ENCODE measurements at regions not wholly inside any gene's neighbourhood (a gene's known extent, or its start where the extent isn't known, plus 50 kb on each side); places are given as distances from the start of the nearest gene placed in this dataset.

DNA sequence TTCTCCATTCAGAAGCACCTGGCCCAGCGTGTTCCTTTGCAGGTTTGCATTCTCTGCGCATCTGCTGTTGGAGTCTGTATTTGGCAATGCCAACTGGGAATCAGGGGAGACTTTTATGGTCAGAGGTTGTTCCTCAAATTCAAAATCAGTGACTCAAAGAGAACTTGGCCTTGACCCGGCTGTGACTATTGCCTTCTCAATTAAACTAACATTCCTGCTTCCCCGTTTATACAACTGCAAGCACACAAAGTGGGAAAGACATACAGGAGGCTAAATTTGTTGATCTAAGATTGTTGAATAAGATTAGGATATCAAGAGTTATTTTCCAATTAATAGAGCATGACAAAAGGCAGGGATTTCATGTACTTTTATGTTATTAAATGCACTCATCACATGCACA is 402.4 kb upstream of the IRX2 start:
- no peak overlapping the region for H3K4me3 ChIP-seq (replicated peaks in 1 of 2; ENCODE audit: low read depth in 1 of 2, low read length in 2 of 2)
- ATAC-seq (no peak), DNase-seq (ENCODE audit: low read depth, low spot score) (no peak)
- H3K27ac ChIP-seq (ENCODE audit: low read depth, low read length), result no peak overlapping the region
- H3K4me2 ChIP-seq (ENCODE audit: low read length), result no peak overlapping the region
- TF ChIP-seq YY1 (IDR thresholded peaks at IDR 0.05; ENCODE audit: extremely low read depth, insufficient replicate concordance, low read depth, low read length) (no peak), EZH2phosphoT487 (IDR thresholded peaks at IDR 0.05; ENCODE audit: borderline replicate concordance) (no peak), EZH2 (IDR thresholded peaks at IDR 0.05) (no peak), ZFX (IDR thresholded peaks at IDR 0.05) (no peak), FOSL1 (IDR thresholded peaks at IDR 0.05; ENCODE audit: low read depth) (no peak), CBX3 (IDR thresholded peaks at IDR 0.05; ENCODE audit: low read depth) (no peak), JUND (IDR thresholded peaks at IDR 0.05) (no peak), ELF1 (IDR thresholded peaks at IDR 0.05; ENCODE audit: borderline replicate concordance, low read depth) (no peak)
- TF ChIP-seq, protein P1, sequence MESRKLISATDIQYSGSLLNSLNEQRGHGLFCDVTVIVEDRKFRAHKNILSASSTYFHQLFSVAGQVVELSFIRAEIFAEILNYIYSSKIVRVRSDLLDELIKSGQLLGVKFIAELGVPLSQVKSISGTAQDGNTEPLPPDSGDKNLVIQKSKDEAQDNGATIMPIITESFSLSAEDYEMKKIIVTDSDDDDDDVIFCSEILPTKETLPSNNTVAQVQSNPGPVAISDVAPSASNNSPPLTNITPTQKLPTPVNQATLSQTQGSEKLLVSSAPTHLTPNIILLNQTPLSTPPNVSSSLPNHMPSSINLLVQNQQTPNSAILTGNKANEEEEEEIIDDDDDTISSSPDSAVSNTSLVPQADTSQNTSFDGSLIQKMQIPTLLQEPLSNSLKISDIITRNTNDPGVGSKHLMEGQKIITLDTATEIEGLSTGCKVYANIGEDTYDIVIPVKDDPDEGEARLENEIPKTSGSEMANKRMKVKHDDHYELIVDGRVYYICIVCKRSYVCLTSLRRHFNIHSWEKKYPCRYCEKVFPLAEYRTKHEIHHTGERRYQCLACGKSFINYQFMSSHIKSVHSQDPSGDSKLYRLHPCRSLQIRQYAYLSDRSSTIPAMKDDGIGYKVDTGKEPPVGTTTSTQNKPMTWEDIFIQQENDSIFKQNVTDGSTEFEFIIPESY (IDR thresholded peaks at IDR 0.05; ENCODE audit: extremely low read depth, insufficient replicate concordance, low read length), result no peak
- TF ChIP-seq, protein P2, sequence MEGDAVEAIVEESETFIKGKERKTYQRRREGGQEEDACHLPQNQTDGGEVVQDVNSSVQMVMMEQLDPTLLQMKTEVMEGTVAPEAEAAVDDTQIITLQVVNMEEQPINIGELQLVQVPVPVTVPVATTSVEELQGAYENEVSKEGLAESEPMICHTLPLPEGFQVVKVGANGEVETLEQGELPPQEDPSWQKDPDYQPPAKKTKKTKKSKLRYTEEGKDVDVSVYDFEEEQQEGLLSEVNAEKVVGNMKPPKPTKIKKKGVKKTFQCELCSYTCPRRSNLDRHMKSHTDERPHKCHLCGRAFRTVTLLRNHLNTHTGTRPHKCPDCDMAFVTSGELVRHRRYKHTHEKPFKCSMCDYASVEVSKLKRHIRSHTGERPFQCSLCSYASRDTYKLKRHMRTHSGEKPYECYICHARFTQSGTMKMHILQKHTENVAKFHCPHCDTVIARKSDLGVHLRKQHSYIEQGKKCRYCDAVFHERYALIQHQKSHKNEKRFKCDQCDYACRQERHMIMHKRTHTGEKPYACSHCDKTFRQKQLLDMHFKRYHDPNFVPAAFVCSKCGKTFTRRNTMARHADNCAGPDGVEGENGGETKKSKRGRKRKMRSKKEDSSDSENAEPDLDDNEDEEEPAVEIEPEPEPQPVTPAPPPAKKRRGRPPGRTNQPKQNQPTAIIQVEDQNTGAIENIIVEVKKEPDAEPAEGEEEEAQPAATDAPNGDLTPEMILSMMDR (IDR thresholded peaks at IDR 0.05 in 2 of 3, conservative IDR thresholded peaks at IDR 0.05 in 1 of 3; ENCODE audit: borderline replicate concordance in 1 of 3, insufficient read depth in 1 of 3, low read depth in 2 of 3, low read length in 2 of 3), result no peak
- no peaks in the 10 kb centered on the region for H3K36me3 ChIP-seq (ENCODE audit: control insufficient read depth in 1 of 2, insufficient read depth in 2 of 2, low read length in 2 of 2)
- BruUV-seq (replicated peaks), result no TSS peak
- H4K20me1 ChIP-seq (ENCODE audit: insufficient read depth), result no peaks in the 10 kb centered on the region
- RAD21 ChIA-PET (ENCODE audit: low non-redundant PET in 1 of 2, low total read pairs in 2 of 2, uncharacterized antibody in 2 of 2, unreplicated experiment in 2 of 2), result no interaction called here
- no peak overlapping the region for H3K9ac ChIP-seq (ENCODE audit: low read length)
- no peaks in the 10 kb centered on the region for H3K27me3 ChIP-seq (ENCODE audit: insufficient read depth, low read length)
- no peak overlapping the region for H2AFZ ChIP-seq (ENCODE audit: low read depth, low read length, poor library complexity, severe bottlenecking)
- no peaks in the 10 kb centered on the region for H3K79me2 ChIP-seq (ENCODE audit: insufficient read depth, low read length)
- H3K4me1 ChIP-seq (ENCODE audit: control insufficient read depth in 1 of 2, insufficient read depth in 2 of 2, low read length in 2 of 2), result no peaks in the 10 kb centered on the region
- H3K9me2 ChIP-seq (ENCODE audit: insufficient read depth), result no peaks in the 10 kb centered on the region
- H3K9me3 ChIP-seq (ENCODE audit: control insufficient read depth in 1 of 2, insufficient read depth in 1 of 2, low read depth in 1 of 2, low read length in 2 of 2), result peaks cover 3 to 19% of the 10 kb centered on the region in 2 experiments; a peak in 2 of 4 replicates
- intact Hi-C loops (cut with micrococcal nuclease), result no loop called here
- POLR2A ChIA-PET, result no interaction called here
- CTCF ChIA-PET, result no interaction called here
